ENCODE measurements at regions not wholly inside any gene's neighbourhood (a gene's known extent, or its start where the extent isn't known, plus 50 kb on each side); places are given as distances from the start of the nearest gene placed in this dataset.
A peak's percentile ranks its signal among the peaks of the same experiment; 100 is the strongest.

- H2AFZ ChIP-seq (ENCODE audit: low read length) = no peak overlapping the region; the same call in 1 of the 2 replicates
- H3K27ac ChIP-seq (ENCODE audit: low read depth, low read length) = no peak overlapping the region
- no peak overlapping the region for H3K56ac ChIP-seq (replicated peaks; ENCODE audit: insufficient read length, low read depth, low read length)
- no peak for FAIRE-seq
- ChIA-PET CTCF (ENCODE audit: partially characterized antibody) (interaction anchor here (0.7 kb wide), 1 partner anchor 563 kb away, joined by 3 read pairs; no protein-coding TSS in a partner anchor), POLR2A (ENCODE audit: partially characterized antibody) (no interaction called here)
- no peak overlapping the region for H4K5ac ChIP-seq (ENCODE audit: insufficient read length, low read depth, low read length)
- H3K23ac ChIP-seq (ENCODE audit: insufficient read length) = no peak overlapping the region
- no peak overlapping the region for H3K4me2 ChIP-seq (ENCODE audit: insufficient read depth in 1 of 2, low read depth in 2 of 2, low read length in 2 of 2)
- no peak overlapping the region for H2BK12ac ChIP-seq (ENCODE audit: low read depth, low read length)
- no peaks in the 10 kb centered on the region for H3K79me2 ChIP-seq (ENCODE audit: control insufficient read depth in 1 of 2, insufficient read depth in 2 of 2, low read length in 2 of 2)
- H3K79me1 ChIP-seq (ENCODE audit: low read depth, low read length) = no peaks in the 10 kb centered on the region
- H4K91ac ChIP-seq (replicated peaks; ENCODE audit: insufficient read length, low read length) = no peak overlapping the region
- no peak overlapping the region for H2BK20ac ChIP-seq (ENCODE audit: low read length)
- no peaks in the 10 kb centered on the region for H4K20me1 ChIP-seq (replicated peaks in 1 of 2; ENCODE audit: control insufficient read depth in 1 of 2, insufficient read depth in 2 of 2, low read length in 2 of 2)
- no peaks in the 10 kb centered on the region for H3K27me3 ChIP-seq (replicated peaks in 1 of 4; ENCODE audit: control insufficient read depth in 3 of 4, extremely low read depth in 1 of 4, insufficient read depth in 3 of 4, low read length in 3 of 4)
- H3K36me3 ChIP-seq (ENCODE audit: control insufficient read depth in 2 of 4, insufficient read depth in 4 of 4, low read length in 3 of 4) = no peaks in the 10 kb centered on the region
- H3K9ac ChIP-seq (replicated peaks in 1 of 4; ENCODE audit: extremely low read depth in 1 of 4, low read depth in 3 of 4, low read length in 3 of 4) = no peak overlapping the region
- H3K18ac ChIP-seq (ENCODE audit: extremely low read depth, low read length) = no peak overlapping the region
- DNase-seq (ENCODE audit: low read depth in 1 of 2, low spot score in 2 of 2) = no peak
- H3K4ac ChIP-seq (replicated peaks; ENCODE audit: insufficient read length, low read depth, low read length) = no peak overlapping the region
- H2BK120ac ChIP-seq (replicated peaks; ENCODE audit: low read depth, low read length) = no peak overlapping the region
- H3K14ac ChIP-seq (ENCODE audit: insufficient read length) = no peak overlapping the region
- H3K9me3 ChIP-seq (ENCODE audit: insufficient read depth in 2 of 2, low read depth in 1 of 2, low read length in 1 of 2) = no peaks in the 10 kb centered on the region
- peaks cover 0 to 3% (median 1%) of the 10 kb centered on the region in 4 experiments; a peak in 1 of 7 replicates for H3K4me1 ChIP-seq (replicated peaks in 1 of 4; ENCODE audit: control insufficient read depth in 3 of 4, insufficient read depth in 4 of 4, low read length in 3 of 4)
- no peak for TF ChIP-seq SIRT6 (IDR thresholded peaks at IDR 0.05; ENCODE audit: low read length)
- no peak for TF ChIP-seq TCF12 (IDR thresholded peaks at IDR 0.05; ENCODE audit: low read depth, low read length)
- TF ChIP-seq HDAC2 (IDR thresholded peaks at IDR 0.05; ENCODE audit: borderline replicate concordance in 1 of 2, low read depth in 2 of 2, low read length in 2 of 2) = no peak
- 0 out of 2 replicates have a peak, but pooled peaks have one; percentile 9 for TF ChIP-seq TEAD4 (IDR thresholded peaks at IDR 0.05; ENCODE audit: low read depth, low read length)
- no peak for TF ChIP-seq ATF2 (IDR thresholded peaks at IDR 0.05; ENCODE audit: low read length)
- TF ChIP-seq ASH2L (IDR thresholded peaks at IDR 0.05; ENCODE audit: low read length) = no peak
- TF ChIP-seq EZH2 (IDR thresholded peaks at IDR 0.05; ENCODE audit: low read depth, low read length, severe bottlenecking) = no peak
- WGBS, 2 experiments (ENCODE audit: extremely low coverage in 1 of 2, insufficient coverage in 1 of 2, insufficient read length in 1 of 2, insufficient replicate concordance in 2 of 2, low coverage in 1 of 2, low lambda C conversion rate in 2 of 2, missing lambda C conversion rate in 1 of 2) = 82% methylated on average over 9 of the region's 9 CpGs; no CpG with 5 or more reads in 1 of the 2 experiments
- H3K4me3 ChIP-seq (ENCODE audit: extremely low read depth in 1 of 4, insufficient read depth in 2 of 4, low read depth in 3 of 4, low read length in 4 of 4) = no peak overlapping the region
- no peak overlapping the region for H2BK15ac ChIP-seq (ENCODE audit: low read length)
- no peak overlapping the region for H2BK5ac ChIP-seq (ENCODE audit: low read depth, low read length)
- H3K23me2 ChIP-seq (ENCODE audit: low read depth, low read length) = no peaks in the 10 kb centered on the region; the same call in 1 of the 2 replicates
- no peak overlapping the region for H4K8ac ChIP-seq (ENCODE audit: extremely low read depth, insufficient read depth, low read length)
- H2AK5ac ChIP-seq (ENCODE audit: low read depth, low read length) = no peak overlapping the region
Observed at GRCh38 chr2:18473241-18474181, 86.9 kb downstream of the RDH14 start.
